Left lung (tissue), 4 donors: ENCODE measurements at regions not wholly inside any gene's neighbourhood (a gene's known extent, or its start where the extent isn't known, plus 50 kb on each side); places are given as distances from the start of the nearest gene placed in this dataset.

Experiments used
- ATAC-seq: fragments of 200-7000 bp; cut with Tn5 transposase; one replicate; pipeline ENCODE4 v1.9.1; 2020; ENCODE audit warnings: moderate library complexity
- DNase-seq, 4 donors: peaks; one replicate each; pipeline ENCODE4 v3.0.0-alpha.2; 2013 to 2020
- H3K27ac ChIP-seq, 2 donors: fragments of 200-600 bp; sonication (generic) in 1 of 2; one replicate each; pipeline versions ENCODE4 v1.5.0 to v1.8.0; 2020 to 2021
- H3K27me3 ChIP-seq, 2 donors: fragments of 200-600 bp; sonication (generic) in 1 of 2; one replicate each; pipeline versions ENCODE4 v1.5.0 to v1.8.0; 2020 to 2021
- H3K36me3 ChIP-seq, 2 donors: fragments of 200-600 bp; sonication (generic) in 1 of 2; one replicate each; pipeline versions ENCODE4 v1.5.0 to v1.8.0; 2020 to 2021
- H3K4me1 ChIP-seq, 2 donors: fragments of 200-600 bp; one replicate each; pipeline ENCODE4 v1.8.0; 2021
- H3K4me3 ChIP-seq, 2 donors: fragments of 200-600 bp; sonication (generic) in 1 of 2; one replicate each; pipeline versions ENCODE4 v1.5.0 to v1.8.0; 2020 to 2021; ENCODE audit warnings: mild to moderate bottlenecking in 1 of 2
- H3K9me3 ChIP-seq, 2 donors: fragments of 200-600 bp; sonication (generic) in 1 of 2; one replicate each; pipeline versions ENCODE4 v1.5.0 to v1.8.0; 2020 to 2021
- CTCF ChIP-seq, 2 donors: fragments of 200-600 bp; sonication (generic) in 1 of 2; IDR thresholded peaks; one replicate each; pipeline versions ENCODE4 v1.5.0 to v1.8.0; 2021; ENCODE audit warnings: antibody characterized with exemption in 2 of 2
- intact Hi-C, 2 donors: fragments of 100-400 bp; cut with DNase I; formaldehyde crosslinking; loops; one replicate each; pipeline versions ENCODE4 v1.11.2 to v1.14.2; 2022
- donor health status: DM: no; HTN: yes; CAD: no.
- donor health status: DM: no; HTN: no; CAD: no.

- DNase-seq (peak in 1 of 4 donors; percentile 75), ATAC-seq (no peak)
- intact Hi-C loops, result no loop called here
- TF ChIP-seq CTCF (IDR thresholded peaks at IDR 0.05), result no peak
- Histone ChIP-seq H3K4me1 (peaks cover under 1 to 2% of the 10 kb centered on the region in 2 donors), H3K9me3 (no peaks in the 10 kb centered on the region), H3K27me3 (no peaks in the 10 kb centered on the region), H3K4me3 (no peak overlapping the region), H3K36me3 (no peaks in the 10 kb centered on the region), H3K27ac (no peak overlapping the region)
Measured at GRCh38 chr6:169899481-169900145, 148.2 kb downstream of the ERMARD start.

- ATAC-seq, result no peak
- H3K27me3 ChIP-seq, result no peaks in the 10 kb centered on the region
Measured at GRCh38 chr6:169898788-169899480, 147.5 kb downstream of the ERMARD start.

GRCh38 chr6:169897601-169898358 lies 146.4 kb downstream of the ERMARD start:
- ATAC-seq, result no peak
- no peaks in the 10 kb centered on the region for H3K9me3 ChIP-seq
- no peak for TF ChIP-seq CTCF (IDR thresholded peaks at IDR 0.05)
- no peaks in the 10 kb centered on the region for H3K36me3 ChIP-seq
- H3K4me1 ChIP-seq, result no peaks in the 10 kb centered on the region
- H3K27ac ChIP-seq, result no peak overlapping the region
- peak in 1 of 4 donors; percentile 70 for DNase-seq
- intact Hi-C loops, result no loop called here
- H3K4me3 ChIP-seq, result no peak overlapping the region
- H3K27me3 ChIP-seq, result no peaks in the 10 kb centered on the region

More at GRCh38 chr6:169898788-169899480, 147.5 kb downstream of the ERMARD start:
- H3K4me3 ChIP-seq, result no peak overlapping the region
- no peak for TF ChIP-seq CTCF (IDR thresholded peaks at IDR 0.05)
- no peaks in the 10 kb centered on the region for H3K9me3 ChIP-seq
- no peaks in the 10 kb centered on the region for H3K4me1 ChIP-seq
- no peak overlapping the region for H3K27ac ChIP-seq
- DNase-seq, result peak in 1 of 4 donors; percentile 67
- intact Hi-C loops, result no loop called here
- no peaks in the 10 kb centered on the region for H3K36me3 ChIP-seq

- intact Hi-C loops, result no loop called here
- H3K4me3 ChIP-seq, result no peak overlapping the region
- no peaks in the 10 kb centered on the region for H3K4me1 ChIP-seq
- ATAC-seq (no peak), DNase-seq (peak in 1 of 4 donors; percentile 58)
- H3K9me3 ChIP-seq, result no peaks in the 10 kb centered on the region
- H3K27me3 ChIP-seq, result no peaks in the 10 kb centered on the region
- no peak for TF ChIP-seq CTCF (IDR thresholded peaks at IDR 0.05)
- no peak overlapping the region for H3K27ac ChIP-seq
- H3K36me3 ChIP-seq, result no peaks in the 10 kb centered on the region
Measured at GRCh38 chr6:169896826-169897456, 145.5 kb downstream of the ERMARD start.
